GM12875 (cell line): ENCODE measurements at regions not wholly inside any gene's neighbourhood (a gene's known extent, or its start where the extent isn't known, plus 50 kb on each side); places are given as distances from the start of the nearest gene placed in this dataset.
"Not testable (repeated sequence)": the region's sequence is repeated elsewhere in the genome, so short reads cannot be mapped to it uniquely, and the experiment has no call there.

ENCODE experiments used
- H3K4me3 ChIP-seq: one replicate; pipeline ENCODE4 v1.5.1; 2011; ENCODE audit warnings: low read depth, low read length, control low read depth
- TF ChIP-seq, protein P1 (sequence below): IDR thresholded peaks from 2 replicates; pipeline ENCODE4 v1.5.1; 2011; ENCODE audit warnings: low read depth, mild to moderate bottlenecking, control low read depth, inconsistent platforms, low read length, moderate library complexity, borderline replicate concordance; ENCODE audit not compliant: insufficient read depth

DNA sequence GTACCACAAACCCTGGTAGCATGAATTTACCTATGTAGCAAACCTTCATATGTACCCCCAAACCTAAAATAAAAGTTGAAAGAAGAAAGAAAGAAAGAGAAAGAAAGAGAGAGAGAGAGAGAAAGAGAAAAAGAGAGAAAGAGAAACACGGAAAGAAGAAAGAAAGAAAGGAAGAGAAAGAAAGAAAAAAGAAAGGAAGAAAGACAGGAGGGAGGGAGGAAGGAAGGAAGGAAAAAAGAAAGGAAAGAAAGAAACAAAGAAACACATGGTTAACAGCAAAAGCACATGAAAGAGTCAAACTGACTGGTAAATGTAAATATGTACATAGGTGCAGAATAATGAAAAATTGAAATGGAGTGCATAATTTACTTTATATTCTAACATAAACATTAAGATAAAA is 903.4 kb downstream of the LRFN5 start:
- no peak overlapping the region for H3K4me3 ChIP-seq
- TF ChIP-seq, protein P1, sequence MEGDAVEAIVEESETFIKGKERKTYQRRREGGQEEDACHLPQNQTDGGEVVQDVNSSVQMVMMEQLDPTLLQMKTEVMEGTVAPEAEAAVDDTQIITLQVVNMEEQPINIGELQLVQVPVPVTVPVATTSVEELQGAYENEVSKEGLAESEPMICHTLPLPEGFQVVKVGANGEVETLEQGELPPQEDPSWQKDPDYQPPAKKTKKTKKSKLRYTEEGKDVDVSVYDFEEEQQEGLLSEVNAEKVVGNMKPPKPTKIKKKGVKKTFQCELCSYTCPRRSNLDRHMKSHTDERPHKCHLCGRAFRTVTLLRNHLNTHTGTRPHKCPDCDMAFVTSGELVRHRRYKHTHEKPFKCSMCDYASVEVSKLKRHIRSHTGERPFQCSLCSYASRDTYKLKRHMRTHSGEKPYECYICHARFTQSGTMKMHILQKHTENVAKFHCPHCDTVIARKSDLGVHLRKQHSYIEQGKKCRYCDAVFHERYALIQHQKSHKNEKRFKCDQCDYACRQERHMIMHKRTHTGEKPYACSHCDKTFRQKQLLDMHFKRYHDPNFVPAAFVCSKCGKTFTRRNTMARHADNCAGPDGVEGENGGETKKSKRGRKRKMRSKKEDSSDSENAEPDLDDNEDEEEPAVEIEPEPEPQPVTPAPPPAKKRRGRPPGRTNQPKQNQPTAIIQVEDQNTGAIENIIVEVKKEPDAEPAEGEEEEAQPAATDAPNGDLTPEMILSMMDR: no peak

DNA sequence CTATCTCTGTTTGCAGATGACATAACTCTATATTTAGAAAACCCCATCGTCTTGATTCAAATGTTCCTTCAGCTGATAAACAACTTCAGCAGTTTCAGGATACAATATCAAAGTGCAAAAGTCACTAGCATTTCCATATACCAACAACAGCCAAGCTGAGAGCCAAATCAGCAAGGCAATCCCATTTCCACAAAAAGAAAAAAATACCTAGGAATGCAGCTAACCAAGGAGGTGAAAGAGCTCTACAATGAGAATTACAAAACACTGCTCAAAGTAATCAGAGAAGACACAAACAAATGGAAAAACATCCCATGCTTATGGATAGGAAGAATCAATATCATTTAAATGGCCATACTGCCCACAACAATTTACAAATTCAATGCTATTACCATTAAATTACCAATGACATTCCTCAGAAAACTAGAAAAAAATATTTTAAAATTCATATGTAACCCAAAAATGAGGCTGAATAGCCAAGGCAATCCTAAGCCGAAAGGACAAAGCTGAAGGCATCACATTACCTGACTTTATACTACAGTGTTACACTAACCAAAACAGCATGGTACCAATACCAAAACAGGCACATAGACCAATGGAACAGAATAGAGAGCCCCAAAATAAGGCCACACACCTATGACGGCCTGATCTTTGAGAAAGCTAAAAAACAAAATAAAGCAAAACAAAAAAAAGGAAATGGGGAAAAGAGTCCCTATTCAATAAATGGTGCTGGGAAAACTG is 901.7 kb downstream of the LRFN5 start:
- TF ChIP-seq, protein P1: no peak
- no peak overlapping the region for H3K4me3 ChIP-seq

DNA sequence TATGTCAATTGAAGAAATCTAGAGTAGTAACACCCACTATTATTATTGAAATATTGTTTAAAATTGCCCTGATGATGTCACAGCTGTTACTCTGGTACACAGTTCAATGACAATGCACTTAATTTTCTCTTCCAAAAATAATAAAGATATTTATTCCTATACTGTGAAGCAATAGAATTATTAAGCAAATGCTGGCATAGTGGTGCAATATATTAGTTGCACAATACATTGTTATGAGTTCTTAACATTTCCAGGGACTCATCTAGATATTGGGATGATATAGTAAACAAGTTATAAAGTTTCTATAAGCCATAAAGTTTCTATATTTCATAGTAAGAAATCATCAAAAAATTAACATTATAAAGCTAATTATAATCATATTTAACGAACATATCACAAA is 897.8 kb downstream of the LRFN5 start:
- TF ChIP-seq, protein P1: no peak
- no peak overlapping the region for H3K4me3 ChIP-seq

DNA sequence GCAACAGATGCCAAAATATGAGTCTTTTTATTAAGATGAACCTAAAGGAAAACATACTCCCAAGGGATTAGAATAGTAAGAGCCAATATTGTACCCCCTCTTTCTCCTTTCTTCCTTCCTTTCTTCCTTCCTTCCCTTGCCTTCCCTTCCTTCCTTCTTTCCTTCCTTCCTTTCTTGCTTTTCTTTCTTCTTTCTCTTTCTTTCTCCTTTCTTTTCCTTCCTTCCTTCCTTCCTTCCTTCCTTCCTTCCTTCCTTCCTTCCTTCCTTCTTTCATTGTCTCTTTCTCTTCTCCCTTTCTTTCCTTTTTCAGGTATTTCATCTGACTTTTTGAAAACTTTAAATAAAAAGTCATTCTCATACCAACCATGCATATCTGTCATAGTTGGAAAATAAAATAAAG is 892.5 kb downstream of the LRFN5 start:
- no peak overlapping the region for H3K4me3 ChIP-seq
- TF ChIP-seq, protein P1: no peak

DNA sequence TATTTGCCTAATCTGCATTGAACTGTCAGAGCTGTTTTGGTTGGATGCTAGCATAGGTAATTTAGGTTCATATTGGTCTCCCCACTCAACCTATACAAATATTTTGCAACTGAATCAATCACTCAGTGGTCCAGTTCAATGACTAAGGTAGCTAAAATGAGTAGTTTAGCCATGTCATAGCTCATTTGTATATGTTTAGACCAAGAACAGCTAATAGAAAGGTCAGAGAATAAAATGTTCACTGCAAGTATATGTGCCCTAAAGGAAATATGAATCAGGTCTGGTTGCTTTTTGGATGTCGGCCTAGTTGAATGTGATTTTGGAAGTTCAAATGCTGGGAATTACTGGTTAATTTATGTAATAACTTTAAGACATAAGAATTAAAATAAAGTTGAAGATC is 883.9 kb downstream of the LRFN5 start:
- H3K4me3 ChIP-seq: no peak overlapping the region
- TF ChIP-seq, protein P1: no peak

DNA sequence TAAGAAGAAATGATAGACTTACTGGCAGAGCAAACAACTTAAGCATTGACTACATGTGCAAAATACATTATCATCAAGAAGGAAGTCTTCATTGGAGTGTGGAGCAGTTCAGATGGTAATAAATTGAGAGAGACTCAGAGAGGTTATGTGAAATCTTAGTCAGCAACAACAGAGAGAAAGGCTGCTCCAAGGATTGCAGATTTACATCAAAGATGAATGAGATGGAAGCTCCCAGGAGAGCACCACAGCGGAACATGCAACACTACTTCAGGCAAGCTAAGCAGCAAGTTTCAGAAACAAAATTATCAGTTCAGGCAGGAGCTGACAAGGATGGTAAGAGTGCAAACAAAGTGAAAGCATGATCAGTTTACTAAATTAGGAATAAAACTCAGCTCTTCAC is 882.3 kb downstream of the LRFN5 start:
- TF ChIP-seq, protein P1: no peak
- H3K4me3 ChIP-seq: no peak overlapping the region

DNA sequence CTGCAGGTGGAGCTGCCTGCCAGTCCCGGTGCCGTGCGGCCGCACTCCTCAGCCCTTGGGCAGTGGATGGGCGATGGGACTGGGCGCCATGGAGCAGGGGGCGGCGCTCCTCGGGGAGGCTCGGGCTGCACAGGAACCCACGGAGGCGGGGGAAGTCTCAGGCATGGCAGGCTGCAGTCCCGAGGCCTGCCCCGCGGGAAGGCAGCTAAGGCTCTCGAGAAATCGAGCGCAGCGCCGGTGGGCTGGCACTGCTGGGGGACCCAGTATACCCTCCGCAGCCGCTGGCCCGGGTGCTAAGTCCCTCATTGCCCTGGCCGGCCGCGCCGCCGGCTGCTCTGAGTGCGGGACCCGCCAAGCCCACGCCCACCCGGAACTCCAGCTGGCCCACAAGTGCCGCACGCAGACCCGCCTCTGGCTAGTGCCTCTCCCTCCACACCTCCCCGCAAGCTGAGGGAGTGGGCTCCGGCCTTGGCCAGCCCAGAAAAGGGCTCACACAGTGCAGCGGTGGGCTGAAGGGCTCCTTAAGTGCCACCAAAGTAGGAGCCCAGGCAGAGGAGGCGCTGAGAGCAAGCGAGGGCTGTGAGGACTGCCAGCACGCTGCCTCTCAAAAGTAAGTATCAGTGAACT is 875.8 kb downstream of the LRFN5 start:
- H3K4me3 ChIP-seq: not testable (repeated sequence)

DNA sequence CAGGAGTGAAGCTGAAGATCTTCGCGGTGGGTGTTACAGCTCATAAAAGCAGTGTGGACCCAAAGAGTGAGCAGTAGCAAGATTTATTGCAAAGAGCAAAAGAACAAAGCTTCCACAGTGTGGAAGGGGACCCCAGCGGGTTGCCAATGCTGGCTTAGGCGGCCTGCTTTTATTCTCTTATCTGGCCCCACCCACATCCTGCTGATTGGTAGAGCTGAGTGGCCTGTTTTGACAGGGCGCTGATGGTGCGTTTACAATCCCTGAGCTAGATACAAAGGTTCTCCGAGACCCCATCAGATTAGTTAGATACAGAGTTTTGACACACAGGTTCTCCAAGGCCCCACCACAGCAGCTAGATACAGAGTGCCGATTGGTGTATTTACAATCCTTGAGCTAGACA is 875.0 kb downstream of the LRFN5 start:
- not testable (repeated sequence) for H3K4me3 ChIP-seq
